ENCODE measurements at regions not wholly inside any gene's neighbourhood (a gene's known extent, or its start where the extent isn't known, plus 50 kb on each side); places are given as distances from the start of the nearest gene placed in this dataset.

- no peak overlapping the region for H3K4me3 ChIP-seq (ENCODE audit: low read length)
- TF ChIP-seq CTCF (conservative IDR thresholded peaks at IDR 0.05; ENCODE audit: low read depth, low read length) = no peak
- DNase-seq (ENCODE audit: low read depth) = no peak
Observed at GRCh38 chr3:56933803-56934202, 126.7 kb upstream of the SPATA12 start.

DNA sequence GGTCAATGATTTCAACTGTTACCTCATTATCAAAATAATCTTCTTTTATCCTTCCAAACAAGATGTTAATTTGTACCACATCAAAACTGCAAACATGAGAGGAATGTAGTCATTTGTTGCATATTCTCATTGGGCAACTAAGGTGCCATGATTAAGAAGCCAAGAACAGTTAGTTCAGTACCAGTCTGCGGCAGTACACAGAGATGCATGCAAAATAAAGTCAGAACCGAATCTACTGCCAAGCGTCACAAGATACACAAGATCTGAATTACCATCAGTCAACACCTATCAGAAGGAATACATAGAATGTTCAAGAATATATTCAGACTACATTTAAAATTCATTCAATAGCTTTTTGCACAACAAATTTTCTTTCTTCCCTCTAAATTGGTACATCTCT, 127.6 kb upstream of the SPATA12 start:
- TF ChIP-seq CTCF (conservative IDR thresholded peaks at IDR 0.05; ENCODE audit: low read depth, low read length) = no peak
- H3K4me3 ChIP-seq (ENCODE audit: low read length) = no peak overlapping the region
- DNase-seq (ENCODE audit: low read depth) = peak; percentile 92

- TF ChIP-seq CTCF (conservative IDR thresholded peaks at IDR 0.05; ENCODE audit: low read depth, low read length) = no peak
- no peak for DNase-seq (ENCODE audit: low read depth)
- H3K4me3 ChIP-seq (ENCODE audit: low read length) = no peak overlapping the region
Observed at GRCh38 chr3:56931836-56932235, 128.6 kb upstream of the SPATA12 start.

DNA sequence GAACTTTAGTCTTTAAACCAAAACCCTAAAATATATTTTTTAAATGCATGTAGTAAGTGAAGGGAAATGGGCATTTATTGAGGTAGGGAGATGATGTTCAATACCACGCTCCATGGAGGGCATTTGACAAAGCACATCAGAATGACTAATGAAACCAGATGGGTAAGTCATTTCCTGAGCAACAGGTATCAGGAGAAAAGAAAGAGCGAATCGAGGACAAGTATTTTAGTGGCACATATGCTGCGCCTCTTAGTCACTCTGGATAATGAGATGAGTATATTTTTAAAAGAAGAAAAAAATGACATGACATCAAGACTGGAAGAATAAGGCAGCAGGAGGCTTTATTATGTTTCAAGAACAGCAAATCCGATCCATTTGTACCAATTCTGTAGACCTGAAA, 129.0 kb upstream of the ARHGEF3 start:
- TF ChIP-seq CTCF (conservative IDR thresholded peaks at IDR 0.05; ENCODE audit: low read depth, low read length) = no peak

DNA sequence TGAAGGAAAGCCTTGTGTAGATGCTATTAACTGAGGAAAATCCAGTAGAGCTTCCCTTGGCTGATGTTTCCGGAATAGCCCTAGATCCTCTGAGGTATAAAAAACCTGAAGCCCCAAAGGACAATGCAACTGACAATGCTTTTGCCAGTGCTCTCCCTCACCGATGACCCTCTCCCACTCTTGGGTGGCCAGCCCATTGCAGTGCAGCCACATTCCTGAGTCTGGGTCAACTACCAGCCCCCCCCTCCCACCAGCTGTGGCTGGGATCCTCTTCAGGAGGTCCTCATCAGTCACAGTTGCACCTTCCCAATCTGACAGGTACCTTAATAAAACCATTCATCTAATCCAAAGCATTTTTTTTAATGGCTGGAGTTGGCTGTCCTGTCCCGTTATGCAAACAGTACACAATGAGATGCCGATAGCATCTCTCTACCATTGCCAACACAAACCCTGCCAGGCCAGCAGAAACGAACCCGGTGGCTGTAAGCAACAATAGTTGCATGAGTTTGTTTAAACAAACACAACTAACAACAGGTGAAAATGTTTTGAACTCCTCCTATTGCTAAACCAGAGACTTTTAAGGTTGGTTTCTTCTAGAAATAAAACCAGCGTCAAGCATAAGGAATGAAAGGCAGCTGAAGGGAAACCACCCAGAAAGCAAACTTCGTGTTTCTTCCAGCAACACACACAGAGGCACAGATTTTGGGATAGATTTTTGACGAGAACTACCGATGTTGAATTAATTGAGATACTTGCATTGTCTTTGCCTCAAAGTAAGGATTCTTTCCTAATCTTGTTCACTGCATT, 128.3 kb upstream of the ARHGEF3 start:
- TF ChIP-seq CTCF (conservative IDR thresholded peaks at IDR 0.05; ENCODE audit: low read depth, low read length) = no peak
- no peak for DNase-seq (ENCODE audit: low read depth)
- no peak overlapping the region for H3K4me3 ChIP-seq (ENCODE audit: low read length)

More for the DNA sequence above, 129.0 kb upstream of the ARHGEF3 start:
- no peak for DNase-seq (ENCODE audit: low read depth)
- no peak overlapping the region for H3K4me3 ChIP-seq (ENCODE audit: low read length)

- TF ChIP-seq CTCF (conservative IDR thresholded peaks at IDR 0.05; ENCODE audit: low read depth, low read length) = no peak
- no peak overlapping the region for H3K4me3 ChIP-seq (ENCODE audit: low read length)
- peak; percentile 77 for DNase-seq (ENCODE audit: low read depth)
Observed at GRCh38 chr3:56928379-56929068, 126.8 kb upstream of the ARHGEF3 start.

- DNase-seq (ENCODE audit: low read depth) = no peak
- H3K4me3 ChIP-seq (ENCODE audit: low read length) = no peak overlapping the region
- TF ChIP-seq CTCF (conservative IDR thresholded peaks at IDR 0.05; ENCODE audit: low read depth, low read length) = no peak
Observed at GRCh38 chr3:56927855-56928254, 126.1 kb upstream of the ARHGEF3 start.
